Left renal cortex interstitium (tissue), 4 donors: ENCODE measurements at regions not wholly inside any gene's neighbourhood (a gene's known extent, or its start where the extent isn't known, plus 50 kb on each side); places are given as distances from the start of the nearest gene placed in this dataset.
"Not testable (repeated sequence)": the region's sequence is repeated elsewhere in the genome, so short reads cannot be mapped to it uniquely, and the experiment has no call there.

ENCODE experiments used
- DNase-seq, 4 donors: peaks; one replicate each; pipeline ENCODE4 v3.0.0-alpha.2; 2013; ENCODE audit warnings: low read depth in 4 of 4, low spot score in 2 of 4, missing footprints in 1 of 4

GRCh38 chr9:95788021-95788420, 87.5 kb upstream of the ERCC6L2 start:
- no peak for DNase-seq

- no peak for DNase-seq
Observed at GRCh38 chr9:95785209-95785608, 90.3 kb upstream of the ERCC6L2 start.

GRCh38 chr9:95784318-95784717, 91.2 kb upstream of the ERCC6L2 start:
- DNase-seq, result no peak

- no peak for DNase-seq
Observed at GRCh38 chr9:95783426-95783975, 92.0 kb upstream of the ERCC6L2 start.

- DNase-seq, result no peak
Observed at GRCh38 chr9:95780751-95781150, 94.7 kb upstream of the ERCC6L2 start.

- no peak for DNase-seq
Observed at GRCh38 chr9:95780121-95780520, 95.4 kb upstream of the ERCC6L2 start.

- not testable (repeated sequence) for DNase-seq
Observed at GRCh38 chr9:95779597-95779996, 95.9 kb upstream of the ERCC6L2 start.

GRCh38 chr9:95778957-95779356, 96.5 kb upstream of the ERCC6L2 start:
- DNase-seq, result no peak

GRCh38 chr9:95777136-95777535, 98.4 kb upstream of the ERCC6L2 start:
- no peak for DNase-seq

GRCh38 chr9:95776176-95776575, 99.3 kb upstream of the ERCC6L2 start:
- no peak for DNase-seq

- DNase-seq, result no peak
Observed at GRCh38 chr9:95775191-95775590, 100.3 kb upstream of the ERCC6L2 start.

- DNase-seq, result no peak
Observed at GRCh38 chr9:95773053-95773418, 102.5 kb upstream of the ERCC6L2 start.

GRCh38 chr9:95772320-95773052, 103.0 kb upstream of the ERCC6L2 start:
- DNase-seq, result peak in 1 of 4 donors; percentile 65

- DNase-seq, result no peak
Observed at GRCh38 chr9:95771556-95772246, 103.8 kb upstream of the ERCC6L2 start.

GRCh38 chr9:95770653-95771131, 104.8 kb upstream of the ERCC6L2 start:
- no peak for DNase-seq

- DNase-seq, result no peak
Observed at GRCh38 chr9:95769909-95770433, 105.5 kb upstream of the ERCC6L2 start.

GRCh38 chr9:95769473-95769872, 106.0 kb upstream of the ERCC6L2 start:
- no peak for DNase-seq

GRCh38 chr9:95766906-95767305, 108.6 kb upstream of the ERCC6L2 start:
- no peak for DNase-seq

GRCh38 chr9:95764533-95765319, 110.8 kb upstream of the ERCC6L2 start:
- DNase-seq, result no peak

- DNase-seq, result no peak
Observed at GRCh38 chr9:95763983-95764382, 111.5 kb upstream of the ERCC6L2 start.

- no peak for DNase-seq
Observed at GRCh38 chr9:95763006-95763405, 112.5 kb upstream of the ERCC6L2 start.
